DND-41 (cell line): ENCODE measurements at regions not wholly inside any gene's neighbourhood (a gene's known extent, or its start where the extent isn't known, plus 50 kb on each side); places are given as distances from the start of the nearest gene placed in this dataset.

Experiments
- CTCF ChIP-seq: IDR thresholded peaks from 2 replicates; pipeline ENCODE4 v1.5.1; 2012; ENCODE audit warnings: borderline replicate concordance, low read length, moderate library complexity, mild to moderate bottlenecking; ENCODE audit not compliant: poor library complexity, severe bottlenecking; ENCODE audit errors: extremely low read depth
- EZH2 ChIP-seq: IDR thresholded peaks from 3 replicates; pipeline ENCODE4 v1.6.1; 2012; ENCODE audit warnings: borderline replicate concordance, low read depth, mild to moderate bottlenecking, moderate library complexity, low read length, inconsistent platforms; ENCODE audit not compliant: severe bottlenecking

DNA sequence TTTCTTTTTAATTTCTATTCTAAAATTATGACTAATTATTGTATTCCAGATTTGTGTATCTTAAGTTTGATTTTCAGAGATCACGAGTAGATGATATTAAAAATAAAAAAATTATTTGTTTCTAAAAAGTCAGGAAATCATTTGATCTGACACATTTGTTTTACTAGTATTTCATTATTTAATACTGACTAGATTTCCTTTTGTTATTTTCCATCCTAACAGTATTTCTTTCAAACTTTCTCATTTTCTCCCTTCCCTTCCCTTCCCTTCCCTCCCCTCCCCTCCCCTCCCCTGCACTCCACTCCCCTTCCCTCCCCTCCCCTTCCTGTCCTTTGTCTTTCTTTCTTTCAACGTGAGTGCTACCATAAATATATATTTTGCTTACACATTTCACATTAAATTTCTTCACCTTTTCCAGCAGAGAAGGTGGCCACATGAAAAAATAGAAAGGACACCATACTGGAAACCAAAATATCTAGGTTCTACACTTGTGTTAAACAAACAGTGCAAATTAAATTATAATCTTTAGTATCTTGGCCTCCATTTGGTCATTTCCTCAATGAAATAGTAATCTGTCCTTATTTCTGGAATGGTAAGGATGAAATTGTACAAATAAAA is 1412.7 kb upstream of the IGFBP7 start:
- TF ChIP-seq CTCF = no peak
- TF ChIP-seq EZH2 = no peak
